ENCODE measurements at regions not wholly inside any gene's neighbourhood (a gene's known extent, or its start where the extent isn't known, plus 50 kb on each side); places are given as distances from the start of the nearest gene placed in this dataset.

DNA sequence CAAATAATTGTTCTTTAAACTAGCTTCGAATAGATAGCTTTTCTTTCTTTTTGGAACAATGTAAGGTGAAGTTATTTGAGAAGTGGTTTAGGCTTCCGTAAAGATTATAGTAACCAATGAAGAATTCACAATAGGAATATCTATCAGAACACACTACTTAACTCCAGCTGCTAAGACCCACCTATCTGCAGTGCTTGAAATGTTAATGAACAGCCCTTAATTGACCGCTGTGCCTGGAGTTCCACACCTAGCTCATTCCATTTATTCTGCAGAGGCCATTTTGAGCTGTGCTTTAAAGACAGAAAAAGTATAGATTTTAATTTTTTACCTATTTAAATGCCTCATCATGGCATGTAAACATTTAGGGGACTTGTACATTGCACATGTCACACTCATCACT, 83.3 kb upstream of the APCDD1 start:
- intact Hi-C loops (cut with DNase I) = no loop called here
- ATAC-seq (no peak), DNase-seq (no peak)

DNA sequence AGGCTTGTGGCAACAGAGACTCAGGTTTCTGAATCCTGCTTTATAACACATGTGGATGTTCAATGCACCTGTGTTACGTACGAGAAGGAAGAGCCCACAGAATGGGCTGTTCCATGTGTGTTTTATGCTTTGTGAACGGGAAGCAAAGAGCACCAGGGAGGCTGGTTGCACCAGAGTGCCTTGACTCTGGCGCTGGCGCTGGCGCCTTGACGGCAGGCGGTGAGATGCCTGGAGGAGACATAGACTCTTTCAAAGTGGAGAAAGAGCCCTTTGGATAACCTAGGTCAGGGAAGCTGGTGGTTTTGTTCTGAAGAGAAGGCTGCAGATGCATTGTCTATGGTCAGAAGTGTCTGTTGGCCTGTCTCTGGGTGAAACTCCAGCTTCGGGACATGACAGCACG, 80.2 kb upstream of the APCDD1 start:
- intact Hi-C loops (cut with DNase I) = no loop called here
- ATAC-seq (no peak), DNase-seq (no peak)

DNA sequence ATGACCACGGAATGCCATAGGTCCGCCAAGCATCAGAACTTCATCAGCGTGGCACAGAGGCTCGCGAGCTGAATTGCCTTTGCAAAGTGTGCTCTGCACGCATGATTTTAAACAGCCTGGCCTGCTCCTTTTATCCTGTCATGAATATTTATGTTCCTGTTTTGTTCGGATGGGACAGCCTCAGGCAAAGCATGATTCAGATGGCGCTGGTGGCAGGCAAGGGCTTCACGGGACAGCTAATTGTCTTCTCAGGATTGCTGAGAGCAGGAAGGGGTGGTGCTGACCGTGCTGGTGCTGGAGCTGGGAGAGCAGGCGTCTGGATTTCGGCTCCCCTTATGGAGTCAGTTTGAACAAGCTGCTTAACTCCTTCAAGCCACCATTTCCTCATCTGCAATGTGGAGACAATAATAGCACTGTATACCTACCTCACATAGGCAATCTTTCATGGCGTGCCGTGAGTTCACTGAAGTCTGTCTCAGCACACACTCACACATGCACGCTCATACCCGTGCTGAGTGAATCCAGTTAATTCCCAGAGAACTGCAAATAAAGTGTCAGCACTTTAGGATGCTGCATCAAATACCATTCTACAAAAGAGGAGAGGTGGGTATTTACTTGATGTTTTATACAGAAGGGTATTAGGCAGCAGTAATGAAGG, 79.7 kb upstream of the APCDD1 start:
- intact Hi-C loops (cut with DNase I) = no loop called here
- DNase-seq = no peak
- ATAC-seq = no peak

DNA sequence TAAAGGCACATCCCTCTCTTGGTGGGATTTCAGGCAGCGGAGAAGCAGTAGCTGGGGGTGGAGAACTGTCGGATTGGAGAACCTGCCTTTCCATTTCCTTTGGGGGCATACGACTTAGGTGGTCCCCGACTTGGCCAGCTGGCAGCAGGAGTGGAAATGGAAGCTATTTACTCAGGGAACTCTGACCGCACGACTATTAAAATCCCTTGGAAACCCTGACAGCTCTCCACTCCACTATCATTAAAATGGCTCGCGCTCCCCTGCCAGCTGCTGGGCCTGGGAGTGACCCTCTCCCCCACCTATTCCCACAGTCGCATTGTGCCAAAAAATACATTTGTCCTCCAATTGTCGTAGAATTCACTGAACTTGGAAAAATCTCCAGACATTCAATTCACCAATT, 77.7 kb upstream of the APCDD1 start:
- peak; percentile 59 for DNase-seq
- intact Hi-C loops (cut with DNase I) = no loop called here
- peak; percentile 61 to 93 for ATAC-seq

DNA sequence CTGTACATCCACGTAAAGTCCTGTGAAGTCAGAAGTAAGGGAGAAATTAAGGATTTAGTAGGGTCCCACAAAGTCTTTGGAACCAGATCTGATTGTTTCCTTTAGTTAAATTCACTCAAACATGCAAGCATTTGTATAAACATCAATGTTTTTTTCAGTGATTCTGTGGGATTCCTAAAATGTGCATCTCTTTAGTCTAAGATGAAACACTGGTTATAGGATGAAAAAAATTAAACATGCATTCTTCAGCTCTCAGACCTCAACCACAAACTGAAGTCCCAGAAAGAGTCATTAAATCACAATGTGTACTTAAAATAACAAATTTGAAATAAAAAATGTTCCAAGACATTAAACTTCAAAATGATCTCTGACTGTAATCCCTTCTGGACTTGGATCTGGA, 76.5 kb upstream of the APCDD1 start:
- no peak for DNase-seq
- no peak for ATAC-seq
- intact Hi-C loops (cut with DNase I) = no loop called here

DNA sequence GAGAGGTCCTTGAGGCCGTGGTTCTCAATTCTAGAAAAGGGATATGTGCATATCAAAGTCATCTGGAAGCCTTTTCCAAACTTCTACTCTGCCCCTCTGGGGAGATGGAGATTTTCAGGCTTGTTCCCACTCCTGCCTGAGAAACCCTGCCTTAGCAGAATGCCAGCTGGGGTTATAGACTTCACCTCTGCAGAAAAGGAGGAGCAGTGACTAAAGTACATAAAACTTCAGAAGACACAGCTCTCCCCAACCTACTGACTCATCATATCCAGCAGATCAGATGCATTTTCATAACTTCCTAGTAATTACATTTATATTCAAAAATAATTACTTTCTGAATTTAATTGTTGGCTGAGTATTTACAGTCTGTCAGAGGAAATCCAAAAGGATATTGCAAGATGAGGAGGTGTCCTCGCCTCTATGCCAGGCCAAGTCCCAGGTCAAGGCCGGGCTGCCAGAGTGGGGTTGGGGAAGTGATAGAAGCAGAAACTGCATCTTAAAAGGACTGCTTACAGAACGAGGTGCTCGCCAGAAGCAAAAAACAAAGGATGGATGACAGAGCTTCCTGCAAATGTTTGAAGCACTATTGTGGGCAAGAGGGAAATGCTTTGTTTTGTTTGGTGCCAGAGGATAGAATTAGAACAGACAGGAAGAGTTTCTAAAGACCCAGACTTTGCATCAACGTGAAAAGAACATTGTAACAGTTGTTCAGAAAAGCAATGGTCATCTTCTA, 75.6 kb upstream of the APCDD1 start:
- ATAC-seq = no peak
- intact Hi-C loops (cut with DNase I) = no loop called here
- no peak for DNase-seq

DNA sequence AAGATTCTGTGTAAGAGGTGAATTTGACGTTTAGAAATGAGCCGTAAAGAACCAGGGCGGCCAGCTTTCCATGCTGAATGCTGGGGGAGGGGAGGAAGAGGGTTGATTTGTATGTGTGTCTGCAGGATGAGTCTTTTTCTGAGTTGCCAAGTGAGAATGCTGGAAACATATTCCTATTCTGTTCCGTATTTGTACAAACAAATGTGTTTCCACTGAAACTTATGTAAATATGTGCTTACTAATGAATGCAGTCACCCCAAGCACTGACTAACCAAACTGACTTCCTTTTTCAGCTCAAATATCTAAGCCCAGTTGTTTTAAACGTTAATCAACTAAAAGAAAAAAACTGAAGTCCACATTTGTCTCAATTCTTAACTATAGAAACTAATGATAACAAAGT, 74.9 kb upstream of the APCDD1 start:
- DNase-seq = no peak
- no peak for ATAC-seq
- intact Hi-C loops (cut with DNase I) = no loop called here

DNA sequence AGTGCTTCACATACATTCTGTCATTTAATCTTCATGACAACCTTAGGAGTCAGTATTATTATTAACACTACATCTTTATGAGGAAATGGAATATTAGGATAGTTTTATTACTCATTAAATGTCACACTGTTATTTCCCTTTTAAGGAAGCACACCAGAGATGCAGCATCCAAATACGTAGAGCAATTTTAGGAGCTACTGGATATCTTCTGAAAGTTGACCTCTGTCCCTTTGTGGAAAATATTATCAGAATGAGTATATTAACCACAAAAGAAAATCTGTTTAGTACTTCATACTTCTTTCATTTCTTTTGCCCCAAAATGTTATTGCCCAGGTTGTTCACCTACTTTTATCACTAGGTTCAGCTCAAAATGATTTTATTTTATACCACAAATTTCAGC, 72.9 kb upstream of the APCDD1 start:
- intact Hi-C loops (cut with DNase I) = no loop called here
- ATAC-seq (no peak), DNase-seq (no peak)

DNA sequence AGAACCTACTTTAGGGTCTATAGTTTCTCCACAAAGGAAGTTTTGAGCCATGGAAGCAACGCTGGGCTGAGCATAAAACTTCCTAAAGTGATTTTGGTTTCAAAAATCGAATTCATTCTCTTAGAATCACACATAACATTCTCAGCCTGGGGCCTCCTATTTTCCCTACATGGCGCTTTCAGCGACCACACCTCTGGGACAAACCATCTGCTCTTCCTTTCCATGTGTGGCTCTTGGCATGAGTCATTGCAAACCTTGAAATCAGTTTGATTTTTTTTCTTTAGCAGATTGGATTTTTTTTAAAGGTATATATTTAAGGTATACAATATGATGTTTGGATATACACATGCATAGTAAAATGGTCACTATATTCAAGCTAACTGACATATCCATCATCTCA, 72.5 kb upstream of the APCDD1 start:
- ATAC-seq (no peak), DNase-seq (no peak)
- intact Hi-C loops (cut with DNase I) = no loop called here

DNA sequence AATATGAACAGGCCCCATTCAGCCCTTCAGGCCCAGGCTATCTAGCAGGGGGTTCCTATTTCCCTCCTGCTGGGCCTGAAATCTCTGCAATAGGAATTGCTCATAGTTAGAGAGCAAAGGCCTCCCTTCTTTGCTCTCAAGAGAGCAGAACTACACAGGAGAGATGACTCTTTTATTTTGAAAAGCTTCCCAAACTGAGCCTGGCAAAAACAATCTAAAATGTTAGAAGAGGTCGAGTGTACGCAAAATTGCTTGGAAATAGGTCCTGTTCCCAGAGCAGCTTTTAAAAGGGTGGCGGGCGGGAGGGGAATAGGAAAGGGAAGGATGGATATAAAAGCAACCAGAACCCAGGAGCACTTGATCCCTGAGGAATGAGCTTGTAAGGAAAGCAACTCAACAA, 68.4 kb upstream of the APCDD1 start:
- no peak for ATAC-seq
- DNase-seq = no peak
- intact Hi-C loops (cut with DNase I) = no loop called here

DNA sequence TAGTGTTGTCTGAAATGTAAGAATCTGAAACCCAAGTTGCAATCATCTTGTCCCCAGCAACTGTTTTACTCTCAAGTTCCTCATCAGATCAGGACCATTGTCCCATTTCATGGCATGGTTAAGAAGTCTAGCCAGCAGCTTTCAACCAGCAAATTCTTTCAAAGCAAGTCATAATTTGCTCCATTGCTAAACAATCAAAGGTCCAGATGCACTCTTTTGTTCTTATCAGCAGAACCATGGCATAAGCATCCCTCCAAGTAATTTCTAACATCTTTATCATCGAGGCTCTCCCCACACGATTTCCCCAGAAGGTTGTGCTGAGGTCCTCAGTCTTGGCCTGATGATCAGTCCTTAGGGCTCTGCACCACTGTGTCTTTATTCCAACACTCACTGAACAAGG, 67.5 kb upstream of the APCDD1 start:
- intact Hi-C loops (cut with DNase I) = no loop called here
- ATAC-seq (no peak), DNase-seq (no peak)

DNA sequence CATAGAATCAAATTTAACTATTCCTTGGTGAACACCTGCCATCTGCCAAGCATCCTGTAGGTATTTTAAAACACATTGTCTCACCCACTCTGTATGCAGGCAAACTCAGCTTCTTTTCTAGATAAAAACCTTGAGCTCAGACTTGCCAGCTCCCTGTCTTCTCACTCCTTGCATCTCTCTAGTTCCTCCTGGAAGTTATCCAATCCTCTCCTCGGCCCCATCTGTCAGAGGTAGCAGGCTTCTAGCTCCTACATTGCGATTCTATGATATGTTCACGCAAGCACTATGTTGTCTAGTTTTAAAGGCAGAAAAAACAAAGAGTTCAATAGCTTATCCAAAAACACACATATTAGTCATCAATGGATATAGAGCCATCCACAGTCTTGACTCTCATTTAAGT, 67.0 kb upstream of the APCDD1 start:
- no peak for DNase-seq
- ATAC-seq = no peak

DNA sequence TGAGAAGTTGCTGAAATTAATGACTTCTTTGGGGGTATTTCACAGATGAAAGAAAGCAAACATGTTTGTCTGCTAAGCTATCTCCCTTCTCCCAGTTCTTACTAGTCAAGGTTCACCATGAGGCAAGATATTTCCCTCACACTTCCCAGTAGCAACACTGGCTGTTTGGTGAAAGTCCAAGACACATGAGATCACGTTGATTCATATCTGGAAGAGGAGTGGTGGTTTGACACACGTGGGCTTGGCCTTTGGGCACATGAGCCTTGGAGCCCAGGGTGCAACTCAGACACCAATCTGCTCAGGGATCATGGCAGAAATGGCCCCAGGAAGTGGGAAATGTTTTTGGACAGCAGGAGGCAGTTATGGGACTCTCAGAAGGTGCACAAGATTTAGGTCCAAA, 66.1 kb upstream of the APCDD1 start:
- ATAC-seq = no peak
- intact Hi-C loops (cut with DNase I) = no loop called here
- DNase-seq = no peak

More for the DNA sequence above, 67.0 kb upstream of the APCDD1 start:
- intact Hi-C loops (cut with DNase I) = no loop called here

DNA sequence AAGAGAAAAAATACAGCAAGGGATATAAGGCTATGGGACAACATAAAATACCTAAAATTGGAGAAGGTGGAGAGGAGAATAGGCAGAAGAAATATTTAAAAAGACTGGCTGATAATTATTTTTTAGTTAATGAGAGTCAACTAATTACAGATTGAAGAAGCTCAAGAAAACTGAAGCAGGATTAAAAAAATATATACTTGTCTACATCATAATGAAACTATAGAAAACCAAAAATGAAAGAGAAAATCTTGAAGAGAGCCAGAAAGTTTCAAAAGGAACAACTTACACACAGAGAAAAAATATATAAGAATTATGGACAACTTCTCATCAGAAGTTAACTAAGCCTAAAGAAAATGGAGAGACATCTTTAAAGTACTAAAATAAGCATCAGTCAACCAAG, 62.9 kb upstream of the APCDD1 start:
- intact Hi-C loops (cut with DNase I) = no loop called here
- no peak for DNase-seq
- ATAC-seq = no peak

DNA sequence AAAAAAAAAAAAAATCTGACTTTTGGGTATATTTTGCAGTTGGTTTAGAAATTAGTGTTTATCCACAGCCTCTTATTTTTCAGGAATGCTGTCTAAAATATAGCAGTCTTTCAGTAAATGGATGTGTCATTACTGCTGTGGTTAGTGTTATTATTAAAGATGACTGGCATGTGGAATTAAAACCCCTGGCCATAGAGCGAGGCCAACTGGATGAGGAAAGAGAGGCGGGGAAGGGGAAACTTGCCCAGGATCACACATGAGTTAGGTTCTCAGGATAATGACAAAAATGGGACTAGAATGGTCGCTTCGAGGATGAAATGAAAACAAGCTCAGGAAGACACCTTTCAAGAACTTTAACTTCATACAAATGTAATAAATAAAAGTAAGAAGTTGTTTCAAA, 57.4 kb upstream of the APCDD1 start:
- ATAC-seq (no peak), DNase-seq (no peak)
- intact Hi-C loops (cut with DNase I) = no loop called here

DNA sequence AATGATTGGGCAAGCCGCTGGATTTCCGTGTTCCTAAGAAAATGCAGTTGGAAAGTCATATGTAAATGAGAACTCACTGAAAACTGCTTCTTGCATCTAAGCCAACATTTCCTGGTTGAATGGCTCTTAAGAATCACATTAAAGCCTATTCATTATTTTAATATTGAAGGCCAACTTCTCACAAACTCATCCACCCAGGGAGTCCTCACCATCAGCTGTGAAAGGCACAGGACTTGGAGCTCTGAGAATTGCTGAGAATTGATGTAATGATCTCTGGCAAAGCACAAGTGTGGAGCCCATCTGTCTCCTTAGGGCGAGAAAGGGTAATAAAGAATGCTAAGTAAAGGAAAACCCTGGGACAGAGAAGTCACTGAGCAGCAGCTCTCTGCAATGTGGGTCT, 55.9 kb upstream of the APCDD1 start:
- intact Hi-C loops (cut with DNase I) = no loop called here
- DNase-seq = no peak
- no peak for ATAC-seq

DNA sequence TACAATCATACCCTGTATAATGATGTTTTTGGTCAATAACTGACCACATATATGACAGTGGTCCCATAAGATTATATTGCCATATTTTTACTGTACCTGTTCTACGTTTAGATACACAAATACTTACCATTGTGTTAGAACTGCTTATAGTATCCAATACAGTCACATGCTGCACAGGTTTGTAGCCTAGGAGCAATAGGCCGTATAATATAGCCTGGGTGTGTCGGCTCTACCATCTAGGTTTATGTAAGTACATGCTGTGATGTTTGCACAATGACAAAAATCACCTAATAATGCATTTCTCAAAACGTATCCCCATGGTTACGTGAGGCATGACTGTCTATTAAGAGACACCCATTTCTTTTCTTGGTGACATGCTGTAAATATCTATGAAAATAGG, 55.0 kb upstream of the APCDD1 start:
- DNase-seq (no peak), ATAC-seq (no peak)
- intact Hi-C loops (cut with DNase I) = no loop called here

DNA sequence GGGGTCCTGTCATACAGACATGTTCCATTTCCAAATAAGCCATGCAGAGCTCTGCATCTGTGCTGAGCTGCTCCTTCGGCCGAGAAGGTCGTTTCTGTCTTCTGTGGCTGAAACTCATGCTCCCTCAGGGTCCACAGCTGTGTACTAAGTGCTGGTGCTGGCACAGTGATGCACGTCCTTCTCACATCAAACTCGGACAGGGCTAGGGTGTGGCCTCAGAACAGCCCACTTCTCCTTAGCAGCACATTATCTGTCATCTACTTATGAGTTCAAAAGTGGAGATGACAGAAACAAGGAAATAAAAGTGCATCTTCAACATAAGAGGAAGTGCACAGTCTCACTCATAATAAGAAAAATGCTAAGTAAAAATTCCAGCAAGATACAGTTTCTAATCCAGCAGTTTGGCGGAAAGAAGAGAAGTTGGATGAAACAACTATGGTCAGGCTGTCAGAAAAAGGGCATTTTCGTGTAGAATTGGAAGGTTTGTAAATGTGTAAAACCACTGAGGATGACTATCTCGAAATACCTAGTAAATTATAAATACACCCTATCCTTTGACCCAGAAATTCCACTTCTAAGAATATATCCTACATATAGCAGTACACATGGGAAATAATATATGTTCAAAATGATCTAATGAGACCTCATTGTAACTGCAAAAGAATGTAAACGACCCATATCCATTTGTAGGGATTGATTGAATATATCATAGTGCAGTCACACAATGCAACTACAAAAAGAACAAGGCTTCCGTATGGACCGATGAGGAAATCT, 53.7 kb upstream of the APCDD1 start:
- DNase-seq (no peak), ATAC-seq (peak in 1 of 2 donors; percentile 44)
- intact Hi-C loops (cut with DNase I) = no loop called here

DNA sequence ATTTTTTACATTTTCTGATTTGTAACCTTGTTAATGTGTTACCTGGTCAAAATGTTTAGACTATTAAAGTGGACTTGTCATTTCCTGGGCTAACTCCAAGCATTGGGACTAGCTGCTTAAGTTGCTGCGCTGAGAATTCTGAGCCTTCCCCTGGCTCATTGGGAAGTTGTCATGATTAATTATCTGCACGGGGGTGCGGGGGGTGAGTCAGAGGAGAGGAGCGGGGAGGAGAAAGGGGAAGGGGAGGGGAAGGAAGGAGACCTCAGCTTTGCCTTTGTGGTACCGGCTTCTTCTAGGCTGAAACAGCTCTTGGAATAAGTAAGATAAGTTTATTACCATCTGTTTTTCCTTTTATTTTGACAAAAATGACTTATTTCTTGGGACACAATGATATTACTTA, 52.9 kb upstream of the APCDD1 start:
- intact Hi-C loops (cut with DNase I) = no loop called here
- no peak for ATAC-seq
- no peak for DNase-seq

DNA sequence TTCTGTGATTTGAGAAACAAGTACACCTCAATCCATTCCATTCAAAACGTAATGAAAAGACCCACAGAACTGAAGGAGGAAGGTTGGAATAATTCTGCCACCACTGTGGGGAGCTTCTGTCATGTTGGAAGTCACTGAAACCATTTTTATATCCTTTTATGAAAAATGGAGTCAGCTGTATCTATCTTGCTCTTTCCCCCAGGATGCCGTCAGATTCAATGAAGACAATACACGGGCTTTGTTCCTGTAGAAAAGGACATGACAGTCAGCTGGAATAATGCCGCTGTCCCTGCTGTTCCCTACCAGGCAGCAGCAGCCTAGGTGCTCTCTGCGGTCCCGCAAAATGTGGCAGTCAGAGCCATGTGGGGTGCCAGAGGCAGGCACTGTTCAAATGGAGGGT, 52.5 kb upstream of the APCDD1 start:
- no peak for DNase-seq
- ATAC-seq = no peak
- intact Hi-C loops (cut with DNase I) = no loop called here
